GM12878 (cell line): ENCODE measurements at regions not wholly inside any gene's neighbourhood (a gene's known extent, or its start where the extent isn't known, plus 50 kb on each side); places are given as distances from the start of the nearest gene placed in this dataset.

Experiments
- ATAC-seq: fragments of 200-7000 bp; cut with Tn5 transposase; 3 replicates; pipeline ENCODE4 v1.9.1; 2020; ENCODE audit warnings: mild to moderate bottlenecking, moderate library complexity
- BruUV-seq: library from RNA; stranded (reverse); fragments of 400-500 nt; replicated peaks from 2 replicates; lab custom pipeline; 2021; lab: Mats Ljungman, UMichigan
- CTCF ChIA-PET: fragments of 300-600 bp; sonication (Branson Sonifier 250); formaldehyde crosslinking; extraction: SDS; loops from one replicate; lab custom pipeline; 2021; ENCODE audit warnings: inconsistent platforms; lab: Yijun Ruan, JAX
- POLR2A ChIA-PET: fragments of 350-600 bp; formaldehyde crosslinking; extraction: SDS; loops from one replicate; lab custom pipeline; 2021; ENCODE audit warnings: inconsistent platforms; lab: Charles Lee
- RAD21 ChIA-PET: fragments of 300-600 bp; sonication (Branson Sonifier 250); formaldehyde crosslinking; loops from one replicate; lab custom pipeline; 2023; ENCODE audit warnings: antibody characterized with exemption; ENCODE audit not compliant: unreplicated experiment; lab: Charles Lee
- SMC1A ChIA-PET: fragments of 300-600 bp; sonication (Branson Sonifier 250); formaldehyde crosslinking; loops from one replicate; lab custom pipeline; 2023; ENCODE audit not compliant: unreplicated experiment, uncharacterized antibody; lab: Charles Lee
- DNase-seq: peaks from one replicate; pipeline ENCODE4 v3.0.0-alpha.2; 2011; ENCODE audit warnings: low read depth, low spot score
- FAIRE-seq: peaks from 3 replicates; lab custom pipeline; 2011; peaks lifted over from hg19 to GRCh38; lab: Jason Lieb, UNC
- H2AFZ ChIP-seq: 2 replicates; pipeline ENCODE4 v1.6.0; 2011; ENCODE audit warnings: low read depth, low read length, control low read depth; ENCODE audit not compliant: control insufficient read depth
- H3K27ac ChIP-seq: 2 replicates; pipeline ENCODE4 v1.5.1; 2011; ENCODE audit warnings: control low read depth; ENCODE audit not compliant: control insufficient read depth, insufficient read depth
- H3K27me3 ChIP-seq, 2 experiments: replicated peaks in 1 of 2; 2 replicates each; pipeline versions ENCODE4 v1.6.0 to v1.6.1; 2011; ENCODE audit warnings: low read length in 1 of 2; ENCODE audit not compliant: control insufficient read depth in 2 of 2, insufficient read depth in 2 of 2
- H3K36me3 ChIP-seq, 2 experiments: 2 replicates each; pipeline ENCODE4 v1.5.1; 2011; ENCODE audit warnings: low read length in 1 of 2; ENCODE audit not compliant: control insufficient read depth in 2 of 2, insufficient read depth in 2 of 2
- H3K4me1 ChIP-seq: 2 replicates; pipeline ENCODE4 v1.6.1; 2011; ENCODE audit warnings: mild to moderate bottlenecking, low read length, moderate library complexity, mixed read lengths; ENCODE audit not compliant: control insufficient read depth, insufficient read depth
- H3K4me2 ChIP-seq: 2 replicates; pipeline ENCODE4 v1.6.0; 2011; ENCODE audit warnings: control low read depth; ENCODE audit not compliant: control insufficient read depth, insufficient read depth
- H3K4me3 ChIP-seq: fragments of 200-600 bp; sonication (generic); 2 replicates; pipeline ENCODE4 v1.5.1; 2016
- H3K79me2 ChIP-seq: 2 replicates; pipeline ENCODE4 v1.6.0; 2011; ENCODE audit warnings: low read length; ENCODE audit not compliant: control insufficient read depth, insufficient read depth
- H3K9ac ChIP-seq: 2 replicates; pipeline ENCODE4 v1.8.0; 2011; ENCODE audit warnings: low read length, control low read depth, mixed read lengths; ENCODE audit not compliant: control insufficient read depth, insufficient read depth
- H3K9me3 ChIP-seq: replicated peaks from 3 replicates; pipeline ENCODE4 v1.5.1; 2011; ENCODE audit warnings: mild to moderate bottlenecking, low read length; ENCODE audit not compliant: control insufficient read depth, insufficient read depth
- H4K20me1 ChIP-seq: 2 replicates; pipeline ENCODE4 v1.6.0; 2011; ENCODE audit not compliant: control insufficient read depth, insufficient read depth
- CHD1 ChIP-seq: IDR thresholded peaks from 2 replicates; pipeline ENCODE4 v1.6.1; 2012; ENCODE audit warnings: low read depth, low read length, improper control_type of control experiment
- CHD2 ChIP-seq: IDR thresholded peaks from 2 replicates; pipeline ENCODE4 v1.6.1; 2011; ENCODE audit warnings: low read depth, low read length, improper control_type of control experiment, borderline replicate concordance
- HCFC1 ChIP-seq: fragments of 150-350 bp; IDR thresholded peaks from 2 replicates; pipeline ENCODE4 v1.6.1; 2014; ENCODE audit warnings: low read length
- MEF2A ChIP-seq: IDR thresholded peaks from 2 replicates; pipeline ENCODE4 v1.6.1; 2011; ENCODE audit warnings: low read depth, mild to moderate bottlenecking, low read length, moderate library complexity; ENCODE audit not compliant: insufficient read depth
- MTA2 ChIP-seq: fragments of 450-650 bp; IDR thresholded peaks from 2 replicates; pipeline ENCODE4 v1.6.1; 2016; ENCODE audit warnings: low read depth, mild to moderate bottlenecking, moderate library complexity
- NFIC ChIP-seq: IDR thresholded peaks from 2 replicates; pipeline ENCODE4 v1.6.1; 2012; ENCODE audit warnings: low read depth, mild to moderate bottlenecking, inconsistent platforms, low read length, moderate library complexity
- NFYB ChIP-seq: IDR thresholded peaks from 2 replicates; pipeline ENCODE4 v1.6.1; 2011; ENCODE audit warnings: low read depth, mild to moderate bottlenecking, low read length, improper control_type of control experiment, moderate library complexity; ENCODE audit not compliant: insufficient read depth
- NR2C2 ChIP-seq: IDR thresholded peaks from 2 replicates; pipeline ENCODE4 v1.6.1; 2011; ENCODE audit warnings: borderline replicate concordance, low read depth; ENCODE audit not compliant: control insufficient read depth, insufficient read length
- RELA ChIP-seq: fragments of 450-650 bp; IDR thresholded peaks from 2 replicates; pipeline ENCODE4 v1.8.0; 2014; ENCODE audit warnings: borderline replicate concordance; ENCODE audit not compliant: partially characterized antibody
- SMAD1 ChIP-seq: fragments of 450-650 bp; IDR thresholded peaks from 2 replicates; pipeline ENCODE4 v1.6.1; 2018; ENCODE audit warnings: mild to moderate bottlenecking, low read depth; ENCODE audit not compliant: partially characterized antibody
- TAF1 ChIP-seq: IDR thresholded peaks from 2 replicates; pipeline ENCODE4 v1.6.1; 2011; ENCODE audit warnings: mild to moderate bottlenecking, low read depth, low read length, borderline replicate concordance
- USF2 ChIP-seq: IDR thresholded peaks from 2 replicates; pipeline ENCODE4 v1.6.1; 2011; ENCODE audit warnings: low read depth, low read length, improper control_type of control experiment, borderline replicate concordance
- WRNIP1 ChIP-seq: IDR thresholded peaks from 2 replicates; pipeline ENCODE4 v1.6.1; 2011; ENCODE audit warnings: low read depth, low read length, improper control_type of control experiment, borderline replicate concordance
- ZNF274 ChIP-seq: IDR thresholded peaks from one replicate; pipeline ENCODE4 v1.8.0; 2011; ENCODE audit not compliant: insufficient read length, insufficient read depth
- WGBS: methylation state at CpG from one replicate; pipeline ENCODE4 v1.1.6; 2016; ENCODE audit warnings: low lambda C conversion rate; ENCODE audit not compliant: insufficient replicate concordance, insufficient coverage; ENCODE audit errors: missing lambda C conversion rate; 5-methylcytosine and 5-hydroxymethylcytosine counted together
- in situ Hi-C: fragments of 300-500 bp; cut with MboI; formaldehyde crosslinking; loops from 9 replicates; pipeline ENCODE4 v1.14.3; 2018; ENCODE audit warnings: mixed read lengths
- intact Hi-C: fragments of 100-400 bp; cut with micrococcal nuclease; formaldehyde crosslinking; loops from one replicate; pipeline ENCODE4 v1.14.2; 2022; ENCODE audit not compliant: unreplicated experiment
- TF ChIP-seq, protein P1 (sequence below): IDR thresholded peaks from 2 replicates; pipeline ENCODE4 v1.6.1; 2012; ENCODE audit warnings: low read depth, low read length, improper control_type of control experiment
- TF ChIP-seq, protein P2 (sequence below): fragments of 450-650 bp; IDR thresholded peaks from 2 replicates; pipeline ENCODE4 v1.6.1; 2017; ENCODE audit warnings: mild to moderate bottlenecking
- TF ChIP-seq, protein P3 (sequence below), 3 experiments: IDR thresholded peaks in 2 of 3; conservative IDR thresholded peaks in 1 of 3; 2 replicates each; pipeline ENCODE4 v1.5.1; 2011; ENCODE audit warnings: low read depth in 3 of 3, low read length in 3 of 3, mild to moderate bottlenecking in 3 of 3, control low read depth in 2 of 3, moderate library complexity in 2 of 3, inconsistent platforms in 1 of 3, mixed read lengths in 1 of 3; ENCODE audit not compliant: control insufficient read depth in 2 of 3, insufficient read depth in 1 of 3; ENCODE audit errors: extremely low read depth in 1 of 3

- ChIA-PET POLR2A (no interaction called here), CTCF (no interaction called here), SMC1A (no interaction called here), RAD21 (no interaction called here)
- Histone ChIP-seq H3K9ac (no peak overlapping the region), H3K36me3 (no peaks in the 10 kb centered on the region), H3K27ac (no peak overlapping the region), H3K4me3 (no peak overlapping the region), H3K4me1 (no peaks in the 10 kb centered on the region), H4K20me1 (no peaks in the 10 kb centered on the region), H3K9me3 (no peaks in the 10 kb centered on the region), H2AFZ (no peak overlapping the region), H3K27me3 (no peaks in the 10 kb centered on the region), H3K79me2 (no peaks in the 10 kb centered on the region), H3K4me2 (no peak overlapping the region)
- in situ Hi-C loops (no loop called here), intact Hi-C loops (no loop called here)
- ATAC-seq (no peak), DNase-seq (no peak), FAIRE-seq (no peak)
- no TSS peak for BruUV-seq
- TF ChIP-seq TAF1: no peak
- no peak for TF ChIP-seq HCFC1
- TF ChIP-seq MTA2: no peak
- no peak for TF ChIP-seq SMAD1
- no peak for TF ChIP-seq NR2C2
- TF ChIP-seq WRNIP1: no peak
- TF ChIP-seq RELA: no peak
- no peak for TF ChIP-seq NFIC
- TF ChIP-seq CHD2: no peak
- no peak for TF ChIP-seq ZNF274
- no peak for TF ChIP-seq MEF2A
- TF ChIP-seq, protein P1, sequence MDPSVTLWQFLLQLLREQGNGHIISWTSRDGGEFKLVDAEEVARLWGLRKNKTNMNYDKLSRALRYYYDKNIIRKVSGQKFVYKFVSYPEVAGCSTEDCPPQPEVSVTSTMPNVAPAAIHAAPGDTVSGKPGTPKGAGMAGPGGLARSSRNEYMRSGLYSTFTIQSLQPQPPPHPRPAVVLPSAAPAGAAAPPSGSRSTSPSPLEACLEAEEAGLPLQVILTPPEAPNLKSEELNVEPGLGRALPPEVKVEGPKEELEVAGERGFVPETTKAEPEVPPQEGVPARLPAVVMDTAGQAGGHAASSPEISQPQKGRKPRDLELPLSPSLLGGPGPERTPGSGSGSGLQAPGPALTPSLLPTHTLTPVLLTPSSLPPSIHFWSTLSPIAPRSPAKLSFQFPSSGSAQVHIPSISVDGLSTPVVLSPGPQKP: no peak
- TF ChIP-seq, protein P2, sequence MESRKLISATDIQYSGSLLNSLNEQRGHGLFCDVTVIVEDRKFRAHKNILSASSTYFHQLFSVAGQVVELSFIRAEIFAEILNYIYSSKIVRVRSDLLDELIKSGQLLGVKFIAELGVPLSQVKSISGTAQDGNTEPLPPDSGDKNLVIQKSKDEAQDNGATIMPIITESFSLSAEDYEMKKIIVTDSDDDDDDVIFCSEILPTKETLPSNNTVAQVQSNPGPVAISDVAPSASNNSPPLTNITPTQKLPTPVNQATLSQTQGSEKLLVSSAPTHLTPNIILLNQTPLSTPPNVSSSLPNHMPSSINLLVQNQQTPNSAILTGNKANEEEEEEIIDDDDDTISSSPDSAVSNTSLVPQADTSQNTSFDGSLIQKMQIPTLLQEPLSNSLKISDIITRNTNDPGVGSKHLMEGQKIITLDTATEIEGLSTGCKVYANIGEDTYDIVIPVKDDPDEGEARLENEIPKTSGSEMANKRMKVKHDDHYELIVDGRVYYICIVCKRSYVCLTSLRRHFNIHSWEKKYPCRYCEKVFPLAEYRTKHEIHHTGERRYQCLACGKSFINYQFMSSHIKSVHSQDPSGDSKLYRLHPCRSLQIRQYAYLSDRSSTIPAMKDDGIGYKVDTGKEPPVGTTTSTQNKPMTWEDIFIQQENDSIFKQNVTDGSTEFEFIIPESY: no peak
- TF ChIP-seq, protein P3, sequence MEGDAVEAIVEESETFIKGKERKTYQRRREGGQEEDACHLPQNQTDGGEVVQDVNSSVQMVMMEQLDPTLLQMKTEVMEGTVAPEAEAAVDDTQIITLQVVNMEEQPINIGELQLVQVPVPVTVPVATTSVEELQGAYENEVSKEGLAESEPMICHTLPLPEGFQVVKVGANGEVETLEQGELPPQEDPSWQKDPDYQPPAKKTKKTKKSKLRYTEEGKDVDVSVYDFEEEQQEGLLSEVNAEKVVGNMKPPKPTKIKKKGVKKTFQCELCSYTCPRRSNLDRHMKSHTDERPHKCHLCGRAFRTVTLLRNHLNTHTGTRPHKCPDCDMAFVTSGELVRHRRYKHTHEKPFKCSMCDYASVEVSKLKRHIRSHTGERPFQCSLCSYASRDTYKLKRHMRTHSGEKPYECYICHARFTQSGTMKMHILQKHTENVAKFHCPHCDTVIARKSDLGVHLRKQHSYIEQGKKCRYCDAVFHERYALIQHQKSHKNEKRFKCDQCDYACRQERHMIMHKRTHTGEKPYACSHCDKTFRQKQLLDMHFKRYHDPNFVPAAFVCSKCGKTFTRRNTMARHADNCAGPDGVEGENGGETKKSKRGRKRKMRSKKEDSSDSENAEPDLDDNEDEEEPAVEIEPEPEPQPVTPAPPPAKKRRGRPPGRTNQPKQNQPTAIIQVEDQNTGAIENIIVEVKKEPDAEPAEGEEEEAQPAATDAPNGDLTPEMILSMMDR (IDR thresholded peaks at IDR 0.05 in 2 of 3, conservative IDR thresholded peaks at IDR 0.05 in 1 of 3; ENCODE audit: control insufficient read depth in 2 of 3, extremely low read depth in 1 of 3, insufficient read depth in 1 of 3, low read depth in 3 of 3, low read length in 3 of 3): no peak
- no peak for TF ChIP-seq CHD1
- TF ChIP-seq NFYB: no peak
- no peak for TF ChIP-seq USF2
- 0% methylated on average over 1 of the region's 1 CpG for WGBS
Measured at GRCh38 chr12:84436134-84436533, 476.5 kb downstream of the SLC6A15 start.
